OCI-LY7 (cell line): ENCODE measurements at regions not wholly inside any gene's neighbourhood (a gene's known extent, or its start where the extent isn't known, plus 50 kb on each side); places are given as distances from the start of the nearest gene placed in this dataset.

Experiments
- BruUV-seq: library from RNA; stranded (reverse); fragments of 400-500 nt; replicated peaks from 2 replicates; lab custom pipeline; 2021; lab: Mats Ljungman, UMichigan
- CTCF ChIA-PET: fragments of 300-600 bp; sonication (Branson Sonifier 250); formaldehyde crosslinking; loops from one replicate; lab custom pipeline; 2022; ENCODE audit warnings: antibody characterized with exemption; ENCODE audit not compliant: unreplicated experiment; lab: Charles Lee
- POLR2A ChIA-PET: fragments of 300-600 bp; sonication (Branson Sonifier 250); formaldehyde crosslinking; loops from one replicate; lab custom pipeline; 2022; ENCODE audit warnings: antibody characterized with exemption; lab: Charles Lee
- DNase-seq: peaks from one replicate; pipeline ENCODE4 v3.0.0-alpha.2; 2015; ENCODE audit warnings: low spot score
- H2AFZ ChIP-seq: fragments of 200-600 bp; sonication (generic), shearing (Covaris generic); 2 replicates; pipeline ENCODE4 v1.6.1; 2014; ENCODE audit warnings: mild to moderate bottlenecking, antibody characterized with exemption, low read length, moderate library complexity
- H3K27ac ChIP-seq: fragments of 200-600 bp; sonication (generic); 2 replicates; pipeline ENCODE4 v1.5.1; 2014; ENCODE audit warnings: mixed run types, low read depth, mild to moderate bottlenecking, moderate library complexity, low read length, inconsistent platforms; ENCODE audit not compliant: poor library complexity, severe bottlenecking
- H3K36me3 ChIP-seq: fragments of 200-600 bp; sonication (generic); 2 replicates; pipeline ENCODE4 v1.6.1; 2014; ENCODE audit warnings: mild to moderate bottlenecking, antibody characterized with exemption, low read length, moderate library complexity, mixed read lengths; ENCODE audit not compliant: insufficient read depth
- H3K4me1 ChIP-seq: fragments of 200-600 bp; sonication (generic); 2 replicates; pipeline ENCODE4 v1.5.1; 2014; ENCODE audit warnings: mild to moderate bottlenecking, low read length; ENCODE audit not compliant: insufficient read depth, poor library complexity, severe bottlenecking
- H3K4me2 ChIP-seq: fragments of 200-600 bp; sonication (generic); 2 replicates; pipeline ENCODE4 v1.6.1; 2014; ENCODE audit warnings: mild to moderate bottlenecking, low read length
- H3K4me3 ChIP-seq: fragments of 200-600 bp; sonication (generic); 2 replicates; pipeline ENCODE4 v1.5.1; 2014; ENCODE audit warnings: mild to moderate bottlenecking, low read depth, low read length; ENCODE audit not compliant: poor library complexity, severe bottlenecking
- H3K79me2 ChIP-seq: fragments of 200-600 bp; sonication (generic); 2 replicates; pipeline ENCODE4 v1.6.1; 2016; ENCODE audit warnings: low read depth, mild to moderate bottlenecking, low read length, moderate library complexity, mixed read lengths; ENCODE audit not compliant: insufficient read depth
- H3K9me2 ChIP-seq: fragments of 200-600 bp; sonication (generic); 2 replicates; pipeline ENCODE4 v1.6.1; 2016; ENCODE audit warnings: mild to moderate bottlenecking, low read length, mixed read lengths; ENCODE audit not compliant: insufficient read depth
- H3K9me3 ChIP-seq: fragments of 200-600 bp; sonication (generic); 2 replicates; pipeline ENCODE4 v1.6.1; 2014; ENCODE audit warnings: mild to moderate bottlenecking, mixed run types, low read length, mixed read lengths
- H4K20me1 ChIP-seq: fragments of 200-600 bp; sonication (generic); 2 replicates; pipeline ENCODE4 v1.6.1; 2014; ENCODE audit warnings: mild to moderate bottlenecking, antibody characterized with exemption, low read length, moderate library complexity, mixed read lengths; ENCODE audit not compliant: insufficient read depth
- CTCF ChIP-seq: fragments of 200-600 bp; sonication (generic); conservative IDR thresholded peaks from 2 replicates; pipeline ENCODE4 v1.5.1; 2014; ENCODE audit warnings: mild to moderate bottlenecking, antibody characterized with exemption, low read length, moderate library complexity, mixed read lengths
- EZH2phosphoT487 ChIP-seq: fragments of 200-600 bp; sonication (generic); IDR thresholded peaks from 2 replicates; pipeline ENCODE4 v1.6.1; 2018; ENCODE audit warnings: low read depth, borderline replicate concordance, mild to moderate bottlenecking, mixed run types, antibody characterized with exemption, low read length, moderate library complexity, mixed read lengths
- intact Hi-C: fragments of 100-400 bp; cut with micrococcal nuclease; formaldehyde crosslinking; loops from one replicate; pipeline ENCODE4 v1.10.0; 2022; ENCODE audit not compliant: unreplicated experiment

GRCh38 chr3:35971686-35972085 lies 332.4 kb downstream of the ARPP21 start:
- Histone ChIP-seq H3K79me2 (no peaks in the 10 kb centered on the region), H3K4me3 (no peak overlapping the region), H3K4me1 (no peaks in the 10 kb centered on the region), H3K4me2 (no peak overlapping the region), H3K9me3 (no peaks in the 10 kb centered on the region), H3K36me3 (no peaks in the 10 kb centered on the region), H4K20me1 (no peaks in the 10 kb centered on the region), H2AFZ (no peak overlapping the region), H3K27ac (no peak overlapping the region), H3K9me2 (no peaks in the 10 kb centered on the region)
- BruUV-seq = no TSS peak
- intact Hi-C loops = no loop called here
- ChIA-PET POLR2A (no interaction called here), CTCF (no interaction called here)
- DNase-seq = no peak
- TF ChIP-seq CTCF = no peak
- TF ChIP-seq EZH2phosphoT487 = no peak

GRCh38 chr3:35974872-35975271 lies 335.5 kb downstream of the ARPP21 start:
- H3K27ac ChIP-seq = no peak overlapping the region
- intact Hi-C loops = no loop called here
- no TSS peak for BruUV-seq
- H3K4me3 ChIP-seq = no peak overlapping the region
- no peak overlapping the region for H2AFZ ChIP-seq
- no peak overlapping the region for H3K4me2 ChIP-seq
- POLR2A ChIA-PET = no interaction called here
- no peaks in the 10 kb centered on the region for H3K36me3 ChIP-seq
- no peaks in the 10 kb centered on the region for H3K79me2 ChIP-seq
- TF ChIP-seq EZH2phosphoT487 (no peak), CTCF (no peak)
- DNase-seq = no peak
- no peaks in the 10 kb centered on the region for H3K4me1 ChIP-seq
- CTCF ChIA-PET = no interaction called here
- no peaks in the 10 kb centered on the region for H3K9me2 ChIP-seq
- no peaks in the 10 kb centered on the region for H3K9me3 ChIP-seq
- H4K20me1 ChIP-seq = no peaks in the 10 kb centered on the region

GRCh38 chr3:35986161-35986560 lies 346.8 kb downstream of the ARPP21 start:
- BruUV-seq = no TSS peak
- no peaks in the 10 kb centered on the region for H3K36me3 ChIP-seq
- H3K9me2 ChIP-seq = no peaks in the 10 kb centered on the region
- no peak overlapping the region for H2AFZ ChIP-seq
- no peak for TF ChIP-seq EZH2phosphoT487
- ChIA-PET POLR2A (no interaction called here), CTCF (no interaction called here)
- no peaks in the 10 kb centered on the region for H4K20me1 ChIP-seq
- H3K4me1 ChIP-seq = no peaks in the 10 kb centered on the region
- H3K9me3 ChIP-seq = no peaks in the 10 kb centered on the region
- intact Hi-C loops = no loop called here
- H3K79me2 ChIP-seq = no peaks in the 10 kb centered on the region
- no peak overlapping the region for H3K4me2 ChIP-seq
- no peak overlapping the region for H3K4me3 ChIP-seq
- H3K27ac ChIP-seq = no peak overlapping the region
- no peak for DNase-seq
